ENCODE measurements at regions not wholly inside any gene's neighbourhood (a gene's known extent, or its start where the extent isn't known, plus 50 kb on each side); places are given as distances from the start of the nearest gene placed in this dataset.
"Not testable (repeated sequence)": the region's sequence is repeated elsewhere in the genome, so short reads cannot be mapped to it uniquely, and the experiment has no call there.

GRCh38 chr13:91242652-91243051, 104.8 kb upstream of the MIR17HG start:
- H3K9me3 ChIP-seq (ENCODE audit: control insufficient read depth, insufficient read depth, low read length): no peaks in the 10 kb centered on the region
- H3K4me1 ChIP-seq (ENCODE audit: insufficient read depth, low read length): no peaks in the 10 kb centered on the region; the same call in 1 of the 2 replicates
- H3K36me3 ChIP-seq (ENCODE audit: insufficient read depth, low read length): no peaks in the 10 kb centered on the region
- H3K9ac ChIP-seq (ENCODE audit: low read depth, low read length): no peak overlapping the region

- H3K4me1 ChIP-seq (ENCODE audit: insufficient read depth, low read length): no peaks in the 10 kb centered on the region; the same call in 1 of the 2 replicates
- no peak overlapping the region for H3K9ac ChIP-seq (ENCODE audit: low read depth, low read length)
- no peaks in the 10 kb centered on the region for H3K9me3 ChIP-seq (ENCODE audit: control insufficient read depth, insufficient read depth, low read length)
- no peaks in the 10 kb centered on the region for H3K36me3 ChIP-seq (ENCODE audit: insufficient read depth, low read length)
Observed at GRCh38 chr13:91245288-91245687, 102.2 kb upstream of the MIR17HG start.

- Histone ChIP-seq H3K4me1 (ENCODE audit: insufficient read depth, low read length) (no peaks in the 10 kb centered on the region; the same call in 1 of the 2 replicates), H3K9ac (ENCODE audit: low read depth, low read length) (no peak overlapping the region), H3K36me3 (ENCODE audit: insufficient read depth, low read length) (no peaks in the 10 kb centered on the region), H3K9me3 (ENCODE audit: control insufficient read depth, insufficient read depth, low read length) (no peaks in the 10 kb centered on the region)
Observed at GRCh38 chr13:91247768-91248167, 99.7 kb upstream of the MIR17HG start.

GRCh38 chr13:91248249-91248648, 99.2 kb upstream of the MIR17HG start:
- no peaks in the 10 kb centered on the region; the same call in 1 of the 2 replicates for H3K4me1 ChIP-seq (ENCODE audit: insufficient read depth, low read length)
- H3K9ac ChIP-seq (ENCODE audit: low read depth, low read length): no peak overlapping the region
- no peaks in the 10 kb centered on the region for H3K9me3 ChIP-seq (ENCODE audit: control insufficient read depth, insufficient read depth, low read length)
- H3K36me3 ChIP-seq (ENCODE audit: insufficient read depth, low read length): no peaks in the 10 kb centered on the region

- Histone ChIP-seq H3K36me3 (ENCODE audit: insufficient read depth, low read length) (no peaks in the 10 kb centered on the region), H3K9me3 (ENCODE audit: control insufficient read depth, insufficient read depth, low read length) (no peaks in the 10 kb centered on the region), H3K9ac (ENCODE audit: low read depth, low read length) (no peak overlapping the region), H3K4me1 (ENCODE audit: insufficient read depth, low read length) (no peaks in the 10 kb centered on the region; the same call in 1 of the 2 replicates)
Observed at GRCh38 chr13:91249370-91249769, 98.1 kb upstream of the MIR17HG start.

- no peaks in the 10 kb centered on the region for H3K9me3 ChIP-seq (ENCODE audit: control insufficient read depth, insufficient read depth, low read length)
- no peak overlapping the region for H3K9ac ChIP-seq (ENCODE audit: low read depth, low read length)
- no peaks in the 10 kb centered on the region for H3K36me3 ChIP-seq (ENCODE audit: insufficient read depth, low read length)
- H3K4me1 ChIP-seq (ENCODE audit: insufficient read depth, low read length): no peaks in the 10 kb centered on the region; the same call in 1 of the 2 replicates
Observed at GRCh38 chr13:91249861-91250260, 97.6 kb upstream of the MIR17HG start.

- H3K9ac ChIP-seq (ENCODE audit: low read depth, low read length); H3K36me3 ChIP-seq (ENCODE audit: insufficient read depth, low read length); H3K4me1 ChIP-seq (ENCODE audit: insufficient read depth, low read length); H3K9me3 ChIP-seq (ENCODE audit: control insufficient read depth, insufficient read depth, low read length): not testable (repeated sequence)
Observed at GRCh38 chr13:91251573-91251972, 95.9 kb upstream of the MIR17HG start.

- Histone ChIP-seq H3K36me3 (ENCODE audit: insufficient read depth, low read length) (no peaks in the 10 kb centered on the region), H3K4me1 (ENCODE audit: insufficient read depth, low read length) (no peaks in the 10 kb centered on the region), H3K9ac (ENCODE audit: low read depth, low read length) (no peak overlapping the region), H3K9me3 (ENCODE audit: control insufficient read depth, insufficient read depth, low read length) (peaks cover 2% of the 10 kb centered on the region; the same call in 1 of the 2 replicates)
Observed at GRCh38 chr13:91264484-91264883, 83.0 kb upstream of the MIR17HG start.

GRCh38 chr13:91269237-91269636, 78.2 kb upstream of the MIR17HG start:
- H3K9ac ChIP-seq (ENCODE audit: low read depth, low read length): no peak overlapping the region
- H3K36me3 ChIP-seq (ENCODE audit: insufficient read depth, low read length): no peaks in the 10 kb centered on the region
- H3K4me1 ChIP-seq (ENCODE audit: insufficient read depth, low read length): no peaks in the 10 kb centered on the region
- H3K9me3 ChIP-seq (ENCODE audit: control insufficient read depth, insufficient read depth, low read length): no peaks in the 10 kb centered on the region

GRCh38 chr13:91270031-91270430, 77.5 kb upstream of the MIR17HG start:
- Histone ChIP-seq H3K36me3 (ENCODE audit: insufficient read depth, low read length) (no peaks in the 10 kb centered on the region), H3K9me3 (ENCODE audit: control insufficient read depth, insufficient read depth, low read length) (no peaks in the 10 kb centered on the region), H3K4me1 (ENCODE audit: insufficient read depth, low read length) (no peaks in the 10 kb centered on the region), H3K9ac (ENCODE audit: low read depth, low read length) (no peak overlapping the region)

- 0 out of 2 replicates have a peak, but pooled peaks cover 2% of the 10 kb centered on the region for H3K9me3 ChIP-seq (ENCODE audit: control insufficient read depth, insufficient read depth, low read length)
- no peaks in the 10 kb centered on the region for H3K36me3 ChIP-seq (ENCODE audit: insufficient read depth, low read length)
- no peaks in the 10 kb centered on the region for H3K4me1 ChIP-seq (ENCODE audit: insufficient read depth, low read length)
- no peak overlapping the region for H3K9ac ChIP-seq (ENCODE audit: low read depth, low read length)
Observed at GRCh38 chr13:91272235-91272777, 75.2 kb upstream of the MIR17HG start.

GRCh38 chr13:91273675-91274074, 73.8 kb upstream of the MIR17HG start:
- H3K9ac ChIP-seq (ENCODE audit: low read depth, low read length): no peak overlapping the region
- no peaks in the 10 kb centered on the region for H3K36me3 ChIP-seq (ENCODE audit: insufficient read depth, low read length)
- H3K4me1 ChIP-seq (ENCODE audit: insufficient read depth, low read length): no peaks in the 10 kb centered on the region
- H3K9me3 ChIP-seq (ENCODE audit: control insufficient read depth, insufficient read depth, low read length): 0 out of 2 replicates have a peak, but pooled peaks cover 3% of the 10 kb centered on the region

GRCh38 chr13:91277013-91277676, 70.3 kb upstream of the MIR17HG start:
- Histone ChIP-seq H3K9ac (ENCODE audit: low read depth, low read length) (no peak overlapping the region), H3K36me3 (ENCODE audit: insufficient read depth, low read length) (no peaks in the 10 kb centered on the region), H3K4me1 (ENCODE audit: insufficient read depth, low read length) (no peaks in the 10 kb centered on the region), H3K9me3 (ENCODE audit: control insufficient read depth, insufficient read depth, low read length) (0 out of 2 replicates have a peak, but pooled peaks cover 3% of the 10 kb centered on the region)

GRCh38 chr13:91278291-91278690, 69.2 kb upstream of the MIR17HG start:
- Histone ChIP-seq H3K9ac (ENCODE audit: low read depth, low read length) (no peak overlapping the region), H3K9me3 (ENCODE audit: control insufficient read depth, insufficient read depth, low read length) (0 out of 2 replicates have a peak, but pooled peaks cover 3% of the 10 kb centered on the region), H3K36me3 (ENCODE audit: insufficient read depth, low read length) (no peaks in the 10 kb centered on the region), H3K4me1 (ENCODE audit: insufficient read depth, low read length) (no peaks in the 10 kb centered on the region)

GRCh38 chr13:91278888-91279287, 68.6 kb upstream of the MIR17HG start:
- Histone ChIP-seq H3K9me3 (ENCODE audit: control insufficient read depth, insufficient read depth, low read length) (0 out of 2 replicates have a peak, but pooled peaks cover 3% of the 10 kb centered on the region), H3K36me3 (ENCODE audit: insufficient read depth, low read length) (no peaks in the 10 kb centered on the region), H3K4me1 (ENCODE audit: insufficient read depth, low read length) (no peaks in the 10 kb centered on the region), H3K9ac (ENCODE audit: low read depth, low read length) (no peak overlapping the region)

Measured in ES-I3 (cell line).